ENCODE measurements at regions not wholly inside any gene's neighbourhood (a gene's known extent, or its start where the extent isn't known, plus 50 kb on each side); places are given as distances from the start of the nearest gene placed in this dataset.

DNA sequence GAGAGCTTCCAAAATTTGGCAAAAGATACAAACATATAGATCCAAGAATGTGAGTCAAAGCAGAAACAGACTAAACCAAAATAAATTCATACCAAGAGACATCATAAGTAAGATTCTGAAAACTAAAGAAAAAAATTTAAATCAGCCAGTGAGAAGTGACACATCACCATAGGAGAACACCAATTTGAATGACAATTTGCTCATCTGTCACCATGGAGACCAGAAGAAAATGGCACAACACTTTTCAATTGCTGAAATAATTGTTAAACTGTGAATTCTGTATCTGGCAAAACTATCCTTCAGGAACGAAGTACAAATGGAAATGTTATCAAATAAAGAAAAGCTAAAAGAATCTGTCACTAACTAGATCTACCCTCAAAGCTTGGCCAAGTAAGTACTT lies 864.3 kb downstream of the BRD1 start:
- H3K4me3 ChIP-seq (ENCODE audit: low read depth, low read length): no peak overlapping the region
- TF ChIP-seq, protein P1, sequence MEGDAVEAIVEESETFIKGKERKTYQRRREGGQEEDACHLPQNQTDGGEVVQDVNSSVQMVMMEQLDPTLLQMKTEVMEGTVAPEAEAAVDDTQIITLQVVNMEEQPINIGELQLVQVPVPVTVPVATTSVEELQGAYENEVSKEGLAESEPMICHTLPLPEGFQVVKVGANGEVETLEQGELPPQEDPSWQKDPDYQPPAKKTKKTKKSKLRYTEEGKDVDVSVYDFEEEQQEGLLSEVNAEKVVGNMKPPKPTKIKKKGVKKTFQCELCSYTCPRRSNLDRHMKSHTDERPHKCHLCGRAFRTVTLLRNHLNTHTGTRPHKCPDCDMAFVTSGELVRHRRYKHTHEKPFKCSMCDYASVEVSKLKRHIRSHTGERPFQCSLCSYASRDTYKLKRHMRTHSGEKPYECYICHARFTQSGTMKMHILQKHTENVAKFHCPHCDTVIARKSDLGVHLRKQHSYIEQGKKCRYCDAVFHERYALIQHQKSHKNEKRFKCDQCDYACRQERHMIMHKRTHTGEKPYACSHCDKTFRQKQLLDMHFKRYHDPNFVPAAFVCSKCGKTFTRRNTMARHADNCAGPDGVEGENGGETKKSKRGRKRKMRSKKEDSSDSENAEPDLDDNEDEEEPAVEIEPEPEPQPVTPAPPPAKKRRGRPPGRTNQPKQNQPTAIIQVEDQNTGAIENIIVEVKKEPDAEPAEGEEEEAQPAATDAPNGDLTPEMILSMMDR (IDR thresholded peaks at IDR 0.05; ENCODE audit: borderline replicate concordance, insufficient read depth, low read depth, low read length): no peak

DNA sequence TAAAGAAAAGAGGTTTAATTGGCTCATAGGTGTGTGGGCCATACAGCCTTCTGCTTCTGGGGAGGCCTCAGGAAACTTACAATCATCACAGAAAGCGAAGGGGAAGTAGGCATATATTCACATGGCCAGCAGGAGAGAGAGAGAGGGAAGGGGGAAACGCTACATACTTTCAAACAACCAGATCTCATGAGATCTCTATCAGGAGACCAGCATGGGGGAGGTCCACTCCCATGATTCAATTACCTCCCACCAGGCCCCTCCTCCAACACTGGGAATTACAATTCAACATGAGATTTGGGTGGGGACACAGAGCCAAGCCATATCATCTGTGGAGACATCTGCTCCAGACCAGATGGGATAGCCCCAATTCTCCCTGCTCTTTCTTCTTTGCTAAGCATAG lies 866.0 kb downstream of the BRD1 start:
- TF ChIP-seq, protein P1 (IDR thresholded peaks at IDR 0.05; ENCODE audit: borderline replicate concordance, insufficient read depth, low read depth, low read length): no peak
- no peak overlapping the region for H3K4me3 ChIP-seq (ENCODE audit: low read depth, low read length)

DNA sequence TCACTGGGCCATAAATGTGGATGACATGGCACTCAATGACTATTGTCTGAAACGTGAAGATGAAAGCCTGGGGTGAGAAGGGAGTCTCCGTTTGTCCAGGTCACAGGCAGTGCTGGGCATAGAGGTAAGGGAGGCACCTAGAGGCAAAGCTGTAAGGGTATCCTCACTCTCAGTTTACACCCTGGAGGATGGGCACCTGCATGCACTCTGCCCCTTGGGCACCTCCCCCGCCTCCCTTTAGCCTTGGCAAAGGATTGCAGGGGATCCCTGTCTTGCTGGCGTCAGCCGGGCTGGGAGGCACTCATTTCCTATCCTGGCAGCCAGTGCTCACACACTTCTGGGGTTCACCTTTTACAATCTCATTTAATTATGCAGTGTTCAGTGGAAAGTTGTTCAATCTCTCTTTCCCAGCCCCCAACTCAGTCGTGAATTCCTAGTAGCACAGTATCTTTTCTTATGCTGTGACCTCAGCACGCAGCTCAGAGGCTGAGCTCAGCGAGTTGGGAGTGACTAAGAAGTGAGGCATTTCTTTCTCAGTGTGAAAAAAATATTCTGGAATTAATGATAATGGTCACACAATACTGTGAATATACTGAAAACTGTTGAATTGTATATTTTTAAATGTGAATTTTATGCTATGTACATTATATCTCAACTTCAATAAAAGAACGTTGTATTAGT lies 866.6 kb downstream of the BRD1 start:
- TF ChIP-seq, protein P1 (IDR thresholded peaks at IDR 0.05; ENCODE audit: borderline replicate concordance, insufficient read depth, low read depth, low read length): no peak
- no peak overlapping the region for H3K4me3 ChIP-seq (ENCODE audit: low read depth, low read length)

DNA sequence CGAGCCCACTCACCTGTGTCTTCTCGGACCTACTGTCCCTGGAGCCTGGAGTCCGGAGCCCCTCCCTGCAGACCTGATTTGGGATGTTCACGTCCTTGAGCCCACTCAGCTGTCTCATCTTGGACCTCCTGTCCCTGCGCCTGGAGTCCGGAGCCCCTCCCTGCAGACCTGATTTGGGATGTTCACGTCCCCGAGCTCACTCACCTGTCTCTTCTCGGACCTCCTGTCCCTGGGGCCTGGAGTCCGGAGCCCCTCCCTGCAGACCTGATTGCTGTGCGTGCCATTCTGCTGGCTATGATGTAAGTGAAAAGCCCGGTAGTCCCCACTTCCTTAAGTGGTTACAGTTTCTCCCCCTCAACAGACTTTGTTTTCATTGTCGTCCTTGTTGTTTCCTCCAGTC lies 867.1 kb downstream of the BRD1 start:
- TF ChIP-seq, protein P1 (IDR thresholded peaks at IDR 0.05; ENCODE audit: borderline replicate concordance, insufficient read depth, low read depth, low read length): no peak
- H3K4me3 ChIP-seq (ENCODE audit: low read depth, low read length): no peak overlapping the region

DNA sequence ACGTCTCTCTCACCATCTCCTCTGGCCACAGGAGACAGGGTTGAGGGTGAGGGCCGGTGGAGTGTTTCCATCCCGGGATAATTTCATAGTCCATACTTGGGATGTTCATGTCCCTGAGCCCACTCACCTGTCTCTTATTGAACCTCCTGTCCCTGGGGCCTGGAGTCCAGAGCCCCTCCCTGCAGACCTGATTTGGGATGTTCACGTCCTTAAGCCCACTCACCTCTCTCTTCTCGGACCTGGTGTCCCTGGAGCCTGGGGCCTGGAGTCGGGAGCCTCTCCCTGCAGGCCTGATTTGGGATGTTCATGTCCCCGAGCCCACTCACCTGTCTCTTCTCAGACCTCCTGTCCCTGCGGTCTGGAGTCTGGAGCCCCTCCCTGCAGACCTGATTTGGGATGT lies 868.2 kb downstream of the BRD1 start:
- TF ChIP-seq, protein P1 (IDR thresholded peaks at IDR 0.05; ENCODE audit: borderline replicate concordance, insufficient read depth, low read depth, low read length): no peak

DNA sequence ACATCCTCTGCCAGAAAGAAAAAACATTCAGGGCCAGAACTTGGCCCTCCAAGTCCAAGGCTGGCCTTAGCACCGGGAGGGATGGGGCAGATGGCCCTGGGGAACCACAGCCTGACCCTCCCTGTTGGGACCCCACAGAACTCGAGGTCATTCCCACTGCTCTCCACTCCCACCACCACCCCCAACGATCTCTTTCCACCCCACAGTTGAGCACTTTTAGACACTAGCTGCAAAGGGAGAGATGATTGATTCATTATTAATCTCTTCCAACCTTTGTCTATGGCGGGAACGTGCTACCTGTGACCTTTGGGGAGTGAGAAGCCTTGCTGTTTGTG lies 869.7 kb downstream of the BRD1 start:
- TF ChIP-seq, protein P1 (IDR thresholded peaks at IDR 0.05; ENCODE audit: borderline replicate concordance, insufficient read depth, low read depth, low read length): no peak
- no peak overlapping the region for H3K4me3 ChIP-seq (ENCODE audit: low read depth, low read length)

More for the DNA sequence above, 868.2 kb downstream of the BRD1 start:
- no peak overlapping the region for H3K4me3 ChIP-seq (ENCODE audit: low read depth, low read length)

DNA sequence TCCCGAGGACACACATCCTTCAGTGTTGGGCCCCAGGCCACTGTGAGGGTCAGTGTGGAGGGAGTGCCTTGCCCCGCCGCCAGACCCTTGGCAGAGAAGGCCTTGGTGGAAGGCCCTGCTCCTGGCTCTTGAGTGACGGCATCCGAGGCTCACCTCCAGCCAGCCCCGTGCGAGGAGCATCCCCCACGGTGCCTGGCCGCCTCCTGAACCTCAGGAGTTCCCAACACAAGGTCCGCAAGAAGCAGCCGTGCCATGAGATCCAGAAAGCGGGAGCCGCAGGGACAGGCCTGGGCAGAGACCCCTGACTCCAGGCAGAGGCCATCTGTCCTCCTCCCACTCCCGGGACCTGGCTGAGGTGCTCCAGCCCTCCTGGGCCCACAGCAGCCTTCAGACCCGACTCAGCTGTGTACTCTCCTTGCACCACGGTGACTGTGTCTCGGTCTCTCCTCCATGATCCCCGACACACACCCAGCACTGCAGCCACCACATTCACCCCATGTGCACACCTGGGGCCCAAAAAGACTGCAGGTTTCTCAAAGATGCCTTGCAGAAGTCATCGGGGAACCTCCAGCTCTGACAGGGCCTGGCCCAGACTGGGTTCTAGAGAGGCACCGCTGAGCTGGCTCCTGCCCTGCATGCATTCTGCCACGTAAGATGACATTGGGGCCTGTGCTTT lies 870.2 kb downstream of the BRD1 start:
- TF ChIP-seq, protein P1 (IDR thresholded peaks at IDR 0.05; ENCODE audit: borderline replicate concordance, insufficient read depth, low read depth, low read length): no peak
- no peak overlapping the region for H3K4me3 ChIP-seq (ENCODE audit: low read depth, low read length)
